Stomach (tissue), 8 donors: ENCODE measurements at regions not wholly inside any gene's neighbourhood (a gene's known extent, or its start where the extent isn't known, plus 50 kb on each side); places are given as distances from the start of the nearest gene placed in this dataset.
"Not testable (repeated sequence)": the region's sequence is repeated elsewhere in the genome, so short reads cannot be mapped to it uniquely, and the experiment has no call there.

Experiments used
- DNase-seq, 2 donors: peaks; one replicate each; pipeline versions ENCODE4 v3.0.0 to v3.0.0-alpha.2; 2013 to 2019
- H3K27ac ChIP-seq, 5 donors: fragments of 200-600 bp in 4 of 5; sonication (generic) in 4 of 5; one replicate each; pipeline ENCODE4 v1.5.1; 2013 to 2019; ENCODE audit warnings: mild to moderate bottlenecking in 1 of 5, moderate library complexity in 1 of 5
- H3K27me3 ChIP-seq, 3 donors: fragments of 200-600 bp; sonication (generic); one replicate each; pipeline ENCODE4 v1.5.1; 2017 to 2019; ENCODE audit warnings: mixed run types in 1 of 3
- H3K36me3 ChIP-seq, 4 donors: fragments of 200-600 bp; sonication (generic); 1 replicate in 3 of 4; 2 replicates in 1 of 4; pipeline ENCODE4 v1.5.1; 2016 to 2019
- H3K4me1 ChIP-seq, 4 donors: fragments of 200-600 bp; sonication (generic); one replicate each; pipeline ENCODE4 v1.5.1; 2016 to 2019
- H3K4me3 ChIP-seq, 4 donors: fragments of 200-600 bp; sonication (generic) in 3 of 4; one replicate each; pipeline ENCODE4 v1.5.1; 2016 to 2019; ENCODE audit warnings: mild to moderate bottlenecking in 1 of 4
- H3K9me3 ChIP-seq, 4 donors: fragments of 200-600 bp; sonication (generic); one replicate each; pipeline ENCODE4 v1.5.1; 2016 to 2019
- EP300 ChIP-seq: sonication (generic); formaldehyde crosslinking; IDR thresholded peaks from one replicate; pipeline ENCODE4 v1.6.1; 2017; ENCODE audit warnings: antibody characterized with exemption
- POLR2A ChIP-seq, 4 donors: fragments of 450-650 bp; IDR thresholded peaks; one replicate each; pipeline ENCODE4 v1.6.1; 2016; ENCODE audit warnings: antibody characterized with exemption in 4 of 4, control low read depth in 2 of 4, mild to moderate bottlenecking in 1 of 4, moderate library complexity in 1 of 4
- POLR2AphosphoS5 ChIP-seq, 3 donors: sonication (generic); formaldehyde crosslinking; IDR thresholded peaks; one replicate each; pipeline ENCODE4 v1.6.1; 2016; ENCODE audit warnings: antibody characterized with exemption in 3 of 3
- WGBS, 5 donors: extraction: QIAGEN DNeasy Blood & Tissue Kit in 3 of 5; methylation state at CpG; one replicate each; pipeline versions ENCODE4 v1.1.5 to v1.1.7; 2013 to 2018; 5-methylcytosine and 5-hydroxymethylcytosine counted together
- intact Hi-C: fragments of 100-400 bp; cut with DNase I; formaldehyde crosslinking; loops from one replicate; pipeline ENCODE4 v1.15.1; 2023; ENCODE audit warnings: low total_unique reads
- TF ChIP-seq, protein P1 (sequence below), 7 experiments: fragments of 450-650 bp in 4 of 7; fragments of 200-600 bp in 3 of 7; sonication (generic) in 3 of 7; IDR thresholded peaks; one replicate each; pipeline ENCODE4 v1.5.1; 2016 to 2019; ENCODE audit warnings: antibody characterized with exemption in 7 of 7, control low read depth in 2 of 7, mild to moderate bottlenecking in 1 of 7
- donor health status: healthy with polysubstance abuse.
- donor health status: Bipolar disorder and iron deficiency.
- donor health status: healthy.

DNA sequence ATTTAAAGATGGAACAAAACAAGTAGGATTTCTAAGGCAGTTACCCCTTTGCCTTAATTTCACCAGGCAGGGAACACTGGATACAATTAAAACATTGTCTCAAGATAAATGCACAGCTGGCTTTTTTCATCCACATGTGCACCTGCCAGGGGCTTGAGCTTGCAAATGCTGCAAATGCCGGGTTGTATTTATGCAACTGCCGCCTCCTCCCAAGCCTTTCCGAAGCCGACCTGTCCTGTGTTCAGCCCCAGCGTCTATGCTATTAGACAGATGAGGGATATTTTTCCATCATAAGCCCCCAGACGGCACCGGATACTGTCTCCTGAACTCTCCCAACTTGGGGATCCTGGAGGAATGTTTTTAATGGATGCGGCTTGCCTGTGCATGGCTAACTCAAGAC, 251.6 kb downstream of the CRLF2 start:
- peaks cover 0 to 22% (median 7%) of the 10 kb centered on the region in 4 donors for H3K9me3 ChIP-seq
- no peaks in the 10 kb centered on the region for H3K36me3 ChIP-seq
- H3K4me1 ChIP-seq, result no peaks in the 10 kb centered on the region
- WGBS, 5 donors, result 39 to 65% (median 57%) methylated on average over 7 to 8 of the region's 8 CpGs
- no peak overlapping the region for H3K4me3 ChIP-seq
- H3K27ac ChIP-seq, result no peak overlapping the region
- DNase-seq, result no peak
- intact Hi-C loops, result no loop called here
- H3K27me3 ChIP-seq, result peaks cover 0 to 14% (median 0%) of the 10 kb centered on the region in 3 donors
- no peak for TF ChIP-seq POLR2AphosphoS5 (IDR thresholded peaks at IDR 0.05)
- TF ChIP-seq, protein P1, sequence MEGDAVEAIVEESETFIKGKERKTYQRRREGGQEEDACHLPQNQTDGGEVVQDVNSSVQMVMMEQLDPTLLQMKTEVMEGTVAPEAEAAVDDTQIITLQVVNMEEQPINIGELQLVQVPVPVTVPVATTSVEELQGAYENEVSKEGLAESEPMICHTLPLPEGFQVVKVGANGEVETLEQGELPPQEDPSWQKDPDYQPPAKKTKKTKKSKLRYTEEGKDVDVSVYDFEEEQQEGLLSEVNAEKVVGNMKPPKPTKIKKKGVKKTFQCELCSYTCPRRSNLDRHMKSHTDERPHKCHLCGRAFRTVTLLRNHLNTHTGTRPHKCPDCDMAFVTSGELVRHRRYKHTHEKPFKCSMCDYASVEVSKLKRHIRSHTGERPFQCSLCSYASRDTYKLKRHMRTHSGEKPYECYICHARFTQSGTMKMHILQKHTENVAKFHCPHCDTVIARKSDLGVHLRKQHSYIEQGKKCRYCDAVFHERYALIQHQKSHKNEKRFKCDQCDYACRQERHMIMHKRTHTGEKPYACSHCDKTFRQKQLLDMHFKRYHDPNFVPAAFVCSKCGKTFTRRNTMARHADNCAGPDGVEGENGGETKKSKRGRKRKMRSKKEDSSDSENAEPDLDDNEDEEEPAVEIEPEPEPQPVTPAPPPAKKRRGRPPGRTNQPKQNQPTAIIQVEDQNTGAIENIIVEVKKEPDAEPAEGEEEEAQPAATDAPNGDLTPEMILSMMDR (IDR thresholded peaks at IDR 0.05), result no peak
- TF ChIP-seq POLR2A (IDR thresholded peaks at IDR 0.05), result no peak
- no peak for TF ChIP-seq EP300

DNA sequence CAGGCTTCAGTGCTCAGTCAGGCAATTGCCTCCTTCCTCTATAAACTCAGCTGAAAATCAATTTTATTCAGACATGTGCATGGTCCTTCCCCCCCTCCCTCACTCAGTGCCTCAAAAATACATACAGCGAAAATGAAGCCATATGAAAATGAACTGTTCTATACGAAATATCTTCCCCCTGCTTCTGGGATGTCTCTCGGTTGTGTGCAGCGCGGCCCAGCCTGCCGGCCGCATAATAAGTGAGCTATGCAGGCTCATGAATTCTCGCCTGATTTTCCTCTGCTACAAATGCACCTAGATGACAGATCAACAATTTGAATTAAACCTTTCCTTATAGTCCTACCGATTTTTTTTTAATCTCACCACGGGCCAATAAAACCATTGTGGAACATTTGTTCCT, 252.9 kb downstream of the CRLF2 start:
- no peak overlapping the region for H3K27ac ChIP-seq
- no peak overlapping the region for H3K4me3 ChIP-seq
- H3K27me3 ChIP-seq, result peaks cover 0 to 14% (median 0%) of the 10 kb centered on the region in 3 donors
- 63 to 80% (median 74%) methylated on average over 10 of the region's 10 CpGs for WGBS, 5 donors
- TF ChIP-seq POLR2A (IDR thresholded peaks at IDR 0.05) (no peak), EP300 (no peak), POLR2AphosphoS5 (IDR thresholded peaks at IDR 0.05) (no peak)
- TF ChIP-seq, protein P1 (IDR thresholded peaks at IDR 0.05), result no peak
- H3K4me1 ChIP-seq, result no peaks in the 10 kb centered on the region
- no peaks in the 10 kb centered on the region for H3K36me3 ChIP-seq
- no peak for DNase-seq
- H3K9me3 ChIP-seq, result peaks cover 0 to 28% (median 11%) of the 10 kb centered on the region in 4 donors
- intact Hi-C loops, result no loop called here

GRCh38 chrX:955168-955781, 257.2 kb downstream of the CRLF2 start:
- DNase-seq, intact Hi-C loops, H3K27me3 ChIP-seq, H3K27ac ChIP-seq, H3K36me3 ChIP-seq, H3K4me1 ChIP-seq, H3K4me3 ChIP-seq: not testable (repeated sequence)
- peaks cover 0 to 40% (median 13%) of the 10 kb centered on the region in 4 donors for H3K9me3 ChIP-seq
- WGBS, 5 donors, result 61 to 83% (median 72%) methylated on average over 1 of the region's 1 CpG

DNA sequence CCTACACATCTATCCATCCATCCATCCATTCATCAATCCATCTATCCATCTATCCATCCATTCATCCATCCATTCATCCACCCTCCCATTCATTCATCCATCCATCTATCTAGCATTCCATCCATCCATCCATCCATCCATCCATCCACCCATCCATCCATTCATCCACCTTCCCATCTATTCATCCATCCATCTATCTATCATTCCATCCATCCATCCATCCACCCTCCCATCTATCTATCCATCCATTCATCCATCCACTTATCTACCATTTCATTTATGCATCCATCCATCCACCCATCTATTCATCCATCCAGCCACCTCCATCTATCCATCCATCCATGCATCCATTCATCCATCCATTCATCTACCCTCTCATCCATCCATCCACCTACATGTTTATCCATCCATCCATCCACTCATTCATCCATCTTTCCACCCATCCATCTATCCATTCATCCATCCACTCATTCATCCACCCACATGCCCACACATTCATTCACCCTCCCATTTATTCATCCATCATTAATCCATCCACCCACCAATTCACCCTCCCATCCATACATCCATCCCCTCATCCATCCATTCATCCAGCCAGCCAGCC, 258.5 kb downstream of the CRLF2 start:
- Histone ChIP-seq H3K27ac (no peak overlapping the region), H3K36me3 (no peaks in the 10 kb centered on the region), H3K27me3 (no peaks in the 10 kb centered on the region), H3K9me3 (peaks cover 0 to 53% (median 19%) of the 10 kb centered on the region in 4 donors), H3K4me3 (no peak overlapping the region), H3K4me1 (no peaks in the 10 kb centered on the region)
- no peak for DNase-seq
- intact Hi-C loops, result no loop called here
- TF ChIP-seq EP300 (no peak), POLR2A (IDR thresholded peaks at IDR 0.05) (no peak)
- TF ChIP-seq, protein P1 (IDR thresholded peaks at IDR 0.05), result no peak

DNA sequence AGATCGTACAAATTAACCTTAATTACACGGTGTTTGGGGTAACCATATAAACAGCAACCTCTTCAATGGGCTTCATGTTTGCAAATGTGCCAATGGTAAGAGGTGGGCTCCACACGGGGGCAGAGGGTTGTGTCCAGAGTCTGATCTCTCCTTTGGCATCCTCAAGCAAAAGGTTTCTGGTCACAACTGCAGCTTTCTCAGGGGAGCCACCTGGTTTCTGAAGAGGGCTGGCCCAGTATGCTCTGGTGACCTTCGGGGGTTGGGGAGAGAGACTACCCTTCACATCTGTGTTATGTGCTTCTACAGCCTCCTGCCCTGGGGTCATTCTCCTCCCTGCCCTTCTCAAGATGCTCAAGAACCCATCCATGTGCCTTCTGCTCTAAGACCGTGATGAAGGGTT, 259.6 kb downstream of the CRLF2 start:
- TF ChIP-seq POLR2AphosphoS5 (IDR thresholded peaks at IDR 0.05) (no peak), EP300 (no peak), POLR2A (IDR thresholded peaks at IDR 0.05) (no peak)
- TF ChIP-seq, protein P1 (IDR thresholded peaks at IDR 0.05), result no peak
- no peak overlapping the region for H3K27ac ChIP-seq
- H3K9me3 ChIP-seq, result peaks cover 0 to 60% (median 21%) of the 10 kb centered on the region in 4 donors
- WGBS, 5 donors, result 80 to 84% (median 82%) methylated on average over 5 of the region's 5 CpGs
- H3K36me3 ChIP-seq, result no peaks in the 10 kb centered on the region
- no peak overlapping the region for H3K4me3 ChIP-seq
- no peak for DNase-seq
- H3K27me3 ChIP-seq, result no peaks in the 10 kb centered on the region
- intact Hi-C loops, result no loop called here
- no peaks in the 10 kb centered on the region for H3K4me1 ChIP-seq

DNA sequence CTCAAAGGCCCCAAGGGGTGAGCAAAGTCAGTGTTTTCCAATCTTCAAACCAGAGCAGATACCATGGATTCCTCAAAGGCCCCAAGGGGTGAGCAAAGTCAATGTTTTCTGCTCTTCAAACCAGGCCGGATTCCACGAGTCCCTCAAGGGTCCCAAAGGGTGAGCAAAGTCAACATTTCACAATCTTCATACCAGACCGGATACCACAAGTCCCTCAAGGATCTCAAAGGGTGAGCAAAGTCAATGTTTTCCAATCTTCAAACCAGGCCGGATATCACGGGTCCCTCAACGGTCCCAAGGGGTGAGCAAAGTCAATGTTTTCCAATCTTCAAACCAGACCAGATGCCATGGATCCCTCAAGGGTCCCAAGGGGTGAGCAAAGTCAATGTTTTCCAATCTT, 265.2 kb downstream of the CRLF2 start:
- H3K4me1 ChIP-seq, DNase-seq, intact Hi-C loops, H3K36me3 ChIP-seq, H3K27me3 ChIP-seq, H3K4me3 ChIP-seq, H3K27ac ChIP-seq: not testable (repeated sequence)
- H3K9me3 ChIP-seq, result peaks cover 0 to 47% (median 12%) of the 10 kb centered on the region in 4 donors
- 70 to 87% (median 85%) methylated on average over 6 of the region's 6 CpGs for WGBS, 5 donors
